ENCODE measurements at regions not wholly inside any gene's neighbourhood (a gene's known extent, or its start where the extent isn't known, plus 50 kb on each side); places are given as distances from the start of the nearest gene placed in this dataset.

- no TSS peak for BruUV-seq (replicated peaks)
- no peaks in the 10 kb centered on the region for H3K36me3 ChIP-seq (ENCODE audit: control insufficient read depth in 2 of 2, extremely low read depth in 1 of 2, insufficient read depth in 2 of 2, low read length in 2 of 2)
- dilution Hi-C loops (cut with MboI; ENCODE audit: extremely low pct_ligation_motif_present, low sequenced_read_pairs) = no loop called here
- H3K4me3 ChIP-seq (replicated peaks in 1 of 3; ENCODE audit: insufficient read depth in 1 of 3, low read depth in 1 of 3, low read length in 3 of 3) = no peak overlapping the region
- POLR2A ChIA-PET = no interaction called here
- no peak overlapping the region for H3K4me2 ChIP-seq (ENCODE audit: insufficient read depth, low read length)
- H4K20me1 ChIP-seq (replicated peaks; ENCODE audit: control insufficient read depth, extremely low read depth, insufficient read depth, low read length) = no peaks in the 10 kb centered on the region
- no peak overlapping the region for H2AFZ ChIP-seq (ENCODE audit: low read depth, low read length)
- H3K27me3 ChIP-seq (ENCODE audit: control insufficient read depth in 2 of 2, insufficient read depth in 2 of 2, low read length in 2 of 2) = no peaks in the 10 kb centered on the region
- FAIRE-seq (no peak), DNase-seq (ENCODE audit: low read depth, low spot score) (no peak)
- no peaks in the 10 kb centered on the region for H3K9me3 ChIP-seq (replicated peaks; ENCODE audit: control insufficient read depth, insufficient read depth, low read length)
- intact Hi-C loops (cut with micrococcal nuclease) = no loop called here
- TF ChIP-seq POLR2A (IDR thresholded peaks at IDR 0.05; ENCODE audit: low read depth, low read length) (no peak), MAX (IDR thresholded peaks at IDR 0.05; ENCODE audit: insufficient read depth, insufficient read length) (no peak), CTCF (IDR thresholded peaks at IDR 0.05; ENCODE audit: extremely low read depth in 1 of 2, insufficient read depth in 1 of 2, low read depth in 1 of 2, low read length in 2 of 2) (no peak), FOS (IDR thresholded peaks at IDR 0.05; ENCODE audit: borderline replicate concordance, insufficient read depth, low read length) (no peak), GATA2 (IDR thresholded peaks at IDR 0.05; ENCODE audit: insufficient read depth, insufficient read length, low read depth, low read length) (no peak), MYC (IDR thresholded peaks at IDR 0.05; ENCODE audit: low read depth, low read length) (no peak), POLR2AphosphoS5 (IDR thresholded peaks at IDR 0.05; ENCODE audit: insufficient read depth, low read depth, low read length) (no peak), JUN (IDR thresholded peaks at IDR 0.05; ENCODE audit: borderline replicate concordance, insufficient read depth, insufficient read length, low read depth) (no peak), EZH2 (IDR thresholded peaks at IDR 0.05; ENCODE audit: borderline replicate concordance, low read depth, low read length, severe bottlenecking) (no peak)
- H3K79me2 ChIP-seq (ENCODE audit: control insufficient read depth, insufficient read depth, low read length) = no peaks in the 10 kb centered on the region
- no peaks in the 10 kb centered on the region for H3K9me1 ChIP-seq (replicated peaks; ENCODE audit: control insufficient read depth, extremely low read depth, insufficient read depth, low read length)
- H3K27ac ChIP-seq (ENCODE audit: insufficient read depth, low read depth, low read length) = no peak overlapping the region
- no peak overlapping the region for H3K9ac ChIP-seq (replicated peaks; ENCODE audit: extremely low read depth, insufficient read depth, low read length)
- no peaks in the 10 kb centered on the region for H3K4me1 ChIP-seq (ENCODE audit: control insufficient read depth, extremely low read depth, insufficient read depth, low read length)
- CTCF ChIA-PET = no interaction called here
Measured at GRCh38 chr20:12159261-12159660, 241.6 kb downstream of the BTBD3 start.
